CD4-positive, alpha-beta T cell treated with Interleukin-6 for 4 hours (primary cell): ENCODE measurements at regions not wholly inside any gene's neighbourhood (a gene's known extent, or its start where the extent isn't known, plus 50 kb on each side); places are given as distances from the start of the nearest gene placed in this dataset.
"Not testable (repeated sequence)": the region's sequence is repeated elsewhere in the genome, so short reads cannot be mapped to it uniquely, and the experiment has no call there.

Experiments used
- DNase-seq: peaks from one replicate; pipeline ENCODE4 v3.0.0-alpha.2; 2020; ENCODE audit warnings: mixed read lengths

DNA sequence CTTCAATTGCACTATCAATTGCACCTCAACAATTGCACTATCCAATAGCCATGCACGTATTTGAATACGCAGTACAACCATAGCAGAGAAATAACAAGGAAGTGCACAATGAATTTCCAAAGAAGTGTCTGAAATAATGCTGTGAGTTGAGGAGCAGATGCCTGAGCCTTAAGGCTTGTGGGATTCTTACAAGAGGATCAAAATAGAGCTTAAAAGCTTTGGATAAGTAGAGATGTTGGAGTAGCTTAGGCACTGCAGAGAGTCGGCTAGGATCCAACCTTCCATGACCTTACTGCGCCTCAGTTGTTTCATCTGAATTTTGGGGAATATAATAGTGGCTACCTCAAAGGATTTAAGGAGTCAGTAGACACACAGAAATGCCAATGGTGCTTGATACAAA, 196.1 kb upstream of the FLRT2 start:
- no peak for DNase-seq

DNA sequence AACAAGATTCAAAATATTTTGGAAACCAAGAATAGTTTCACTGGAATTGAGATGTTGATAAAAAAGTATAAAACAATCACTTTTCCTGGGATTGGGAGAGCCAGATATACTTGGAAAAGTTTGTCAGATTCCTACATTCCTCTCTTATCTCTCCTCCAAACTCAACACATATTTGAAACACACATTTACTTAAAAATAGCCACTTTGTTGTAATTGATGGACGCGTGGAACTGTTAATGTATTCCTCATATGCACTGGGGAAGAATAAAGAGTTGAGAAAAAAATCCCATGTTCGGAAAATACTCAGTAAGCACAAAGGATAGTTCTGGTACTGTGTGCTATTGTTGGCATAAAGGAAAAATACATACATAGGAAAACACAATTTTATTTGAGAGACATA, 195.6 kb upstream of the FLRT2 start:
- no peak for DNase-seq

DNA sequence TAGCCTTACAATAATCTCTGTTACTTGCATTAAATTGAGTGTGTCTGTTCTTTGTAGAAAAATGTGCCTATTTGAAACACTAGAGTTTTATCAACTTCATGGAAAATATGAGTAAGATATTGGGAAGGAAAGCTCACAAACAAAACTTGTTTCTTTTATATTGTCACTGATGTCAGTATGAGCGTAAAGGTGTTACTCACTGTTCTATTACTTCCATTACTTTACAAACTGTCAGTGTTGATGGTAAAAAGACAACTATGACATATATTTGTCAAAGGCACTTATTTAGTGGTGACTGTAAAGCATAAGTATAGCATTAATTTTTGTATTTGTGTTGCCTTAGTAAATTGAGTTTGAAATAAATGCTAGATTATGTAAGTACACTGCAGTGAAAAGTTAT, 193.7 kb upstream of the FLRT2 start:
- DNase-seq: no peak

DNA sequence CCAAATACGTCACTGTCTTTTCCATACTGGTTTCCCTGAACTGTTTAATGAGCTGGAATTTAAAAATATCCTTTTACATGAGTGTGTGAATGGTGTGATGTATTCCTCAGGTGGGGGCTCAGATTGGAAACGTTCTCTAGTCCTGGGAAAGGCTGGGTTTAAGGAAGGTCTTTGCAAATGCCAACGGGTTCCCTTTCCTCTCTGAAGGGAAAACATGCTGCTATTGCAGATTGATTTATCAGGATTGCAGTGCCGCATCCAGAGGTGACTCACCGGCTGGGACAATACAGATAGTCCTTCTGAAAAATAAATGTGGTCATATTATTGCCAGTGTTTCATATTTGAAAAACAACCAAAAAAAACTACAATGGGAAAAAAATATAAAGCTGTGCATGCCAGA, 193.1 kb upstream of the FLRT2 start:
- DNase-seq: no peak

DNA sequence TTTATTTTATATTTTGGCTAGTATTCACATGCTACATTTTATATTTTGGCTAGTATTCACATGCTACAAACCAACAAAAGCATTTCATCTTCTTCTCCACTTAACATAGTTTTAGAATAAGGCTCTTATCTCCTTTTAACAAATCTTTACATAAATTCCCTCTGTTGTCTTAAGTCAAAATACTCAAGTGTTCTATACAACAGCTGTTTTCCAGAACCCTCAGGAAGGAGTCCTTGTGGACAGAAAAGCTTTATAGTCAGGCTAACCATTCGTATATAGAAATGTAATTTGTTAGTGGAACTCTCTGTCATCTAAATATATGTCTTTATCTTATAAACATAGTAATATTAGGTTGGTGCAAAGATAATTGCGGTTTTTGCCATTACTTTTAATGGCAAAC, 191.0 kb upstream of the FLRT2 start:
- DNase-seq: no peak

DNA sequence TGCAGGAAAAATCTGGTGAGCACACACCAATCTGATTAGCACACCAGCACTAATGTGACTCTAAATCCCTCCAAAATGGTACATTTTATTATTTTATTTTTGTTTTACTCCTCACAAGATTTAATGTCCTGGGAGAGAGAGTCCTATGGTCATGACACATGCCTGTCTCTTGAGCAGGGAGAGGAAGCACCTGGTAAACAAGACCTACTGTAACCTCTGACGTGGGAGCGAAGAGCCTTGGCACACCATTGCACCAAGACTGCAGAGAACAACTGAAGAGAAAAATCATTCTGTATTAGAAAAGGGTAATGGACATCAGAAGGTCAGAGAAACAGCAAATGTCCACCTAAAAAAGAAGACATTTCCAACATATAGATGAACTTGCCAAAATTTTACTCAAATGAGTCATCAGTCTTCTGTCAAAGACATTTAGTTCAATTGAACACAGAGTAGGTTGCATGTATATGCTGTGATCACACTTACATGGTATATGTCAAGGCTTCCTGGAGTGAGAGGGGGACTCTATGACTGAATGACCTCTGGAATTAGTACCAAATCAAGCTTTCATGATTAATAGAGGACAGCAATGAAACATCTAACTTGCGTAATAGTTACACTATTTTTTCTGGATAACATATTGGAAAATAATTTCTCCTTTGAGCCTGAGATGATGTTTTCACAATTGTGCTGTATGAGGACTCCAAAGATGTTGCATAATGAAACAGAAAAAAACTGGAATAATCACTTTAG, 186.9 kb upstream of the FLRT2 start:
- DNase-seq: no peak

DNA sequence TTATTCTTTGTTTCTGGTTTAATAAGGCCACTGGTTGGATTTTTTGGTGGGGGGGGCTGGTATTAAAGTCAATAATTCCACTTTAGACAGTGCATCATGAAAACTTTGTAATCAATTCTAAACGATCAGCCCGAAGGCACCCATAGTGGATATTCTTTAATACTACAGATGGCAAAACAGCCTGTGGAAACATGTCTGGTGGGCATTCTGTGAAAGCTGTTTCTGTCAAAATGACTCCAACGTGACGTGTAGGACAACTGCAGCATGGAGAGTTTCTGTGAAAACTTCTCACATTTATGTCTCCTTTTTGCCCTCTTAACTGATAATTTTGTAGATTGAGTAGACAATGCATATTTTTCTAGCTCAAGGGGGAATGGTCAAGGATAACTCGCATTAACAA, 185.8 kb upstream of the FLRT2 start:
- DNase-seq: no peak

DNA sequence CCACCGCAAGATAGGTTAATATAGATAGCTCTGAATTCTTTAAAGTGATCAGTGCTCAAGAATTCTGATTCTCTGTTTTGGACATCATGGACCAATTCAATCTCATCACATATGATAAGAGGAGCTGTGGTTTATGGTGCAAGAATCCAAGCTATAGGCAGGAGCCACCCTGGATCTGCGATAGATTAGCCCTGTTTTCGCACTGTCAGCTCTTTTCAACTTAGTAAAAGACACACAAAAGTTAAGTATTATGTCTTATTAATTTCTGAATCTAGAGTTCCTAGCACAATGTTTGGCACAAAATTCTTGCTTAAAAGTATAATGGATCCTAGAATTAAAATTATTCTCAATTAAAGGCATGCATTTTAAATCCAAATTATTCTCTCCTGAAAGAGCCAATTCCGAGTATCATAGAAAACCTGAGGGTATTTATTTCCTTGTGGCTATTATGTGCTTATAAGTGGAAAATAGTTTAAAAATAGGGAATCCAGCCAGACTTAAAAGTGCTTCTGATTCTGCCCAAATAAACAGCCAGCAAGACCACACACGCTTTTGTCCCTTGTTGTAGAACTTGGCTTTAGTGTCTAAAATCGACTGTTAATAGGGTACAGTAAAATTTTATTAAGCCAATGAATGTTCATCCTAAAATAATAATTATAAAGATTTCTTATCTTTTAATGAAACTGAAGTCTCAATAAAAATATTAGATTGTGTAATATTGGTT, 184.9 kb upstream of the FLRT2 start:
- no peak for DNase-seq

DNA sequence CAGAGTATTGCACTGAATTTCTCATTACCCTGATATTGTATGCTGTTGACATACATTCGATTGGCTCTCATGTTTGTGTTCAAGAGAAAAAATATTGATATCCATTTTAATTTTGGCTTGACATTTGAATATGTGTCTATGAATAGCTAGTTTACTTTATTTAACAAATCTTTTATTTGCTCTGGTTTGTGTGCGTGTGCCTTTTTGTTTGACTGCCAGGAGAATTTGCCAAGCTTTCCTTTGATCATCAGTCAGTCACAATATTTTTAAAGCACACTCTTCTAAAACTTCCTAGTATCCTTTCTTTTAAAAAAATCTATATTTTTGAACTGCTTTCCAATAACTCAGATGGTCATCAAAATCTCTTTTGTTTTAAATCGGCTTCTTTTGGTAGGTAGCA, 179.3 kb upstream of the FLRT2 start:
- DNase-seq: no peak

DNA sequence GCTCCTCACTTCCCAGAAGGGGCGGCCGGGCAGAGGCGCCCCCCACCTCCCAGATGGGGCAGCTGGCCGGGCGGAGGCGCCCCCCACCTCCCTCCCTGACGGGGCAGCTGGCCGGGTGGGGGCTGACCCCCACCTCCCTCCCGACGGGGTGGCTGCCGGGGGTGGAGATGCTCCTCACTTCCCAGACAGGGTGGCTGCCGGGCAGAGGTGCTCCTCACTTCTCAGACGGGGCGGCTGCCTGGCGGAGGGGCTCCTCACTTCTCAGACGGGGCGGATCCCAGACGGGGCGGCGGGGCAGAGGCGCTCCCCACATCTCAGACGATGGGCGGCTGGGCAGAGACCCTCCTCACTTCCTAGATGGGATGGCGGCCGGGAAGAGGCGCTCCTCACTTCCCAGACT, 177.4 kb upstream of the FLRT2 start:
- not testable (repeated sequence) for DNase-seq

DNA sequence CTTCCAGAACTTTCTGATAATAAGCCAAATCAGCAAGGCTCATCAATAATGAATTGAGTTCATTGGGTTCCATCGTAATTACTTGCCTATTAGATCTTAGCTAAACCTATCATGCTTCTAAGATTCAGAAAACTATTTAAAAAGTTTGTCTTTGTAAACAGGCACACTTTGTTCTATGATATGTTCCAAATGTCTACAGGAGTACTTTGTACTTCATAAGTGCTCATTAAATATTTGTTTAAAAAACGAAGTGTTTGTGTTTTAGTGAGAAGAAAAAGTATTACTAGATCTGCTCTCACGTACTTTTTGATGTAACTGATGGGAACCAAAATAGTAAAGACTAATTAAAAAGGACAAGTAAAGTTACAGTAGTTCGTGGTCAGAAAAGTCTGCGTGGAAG, 172.8 kb upstream of the FLRT2 start:
- no peak for DNase-seq

DNA sequence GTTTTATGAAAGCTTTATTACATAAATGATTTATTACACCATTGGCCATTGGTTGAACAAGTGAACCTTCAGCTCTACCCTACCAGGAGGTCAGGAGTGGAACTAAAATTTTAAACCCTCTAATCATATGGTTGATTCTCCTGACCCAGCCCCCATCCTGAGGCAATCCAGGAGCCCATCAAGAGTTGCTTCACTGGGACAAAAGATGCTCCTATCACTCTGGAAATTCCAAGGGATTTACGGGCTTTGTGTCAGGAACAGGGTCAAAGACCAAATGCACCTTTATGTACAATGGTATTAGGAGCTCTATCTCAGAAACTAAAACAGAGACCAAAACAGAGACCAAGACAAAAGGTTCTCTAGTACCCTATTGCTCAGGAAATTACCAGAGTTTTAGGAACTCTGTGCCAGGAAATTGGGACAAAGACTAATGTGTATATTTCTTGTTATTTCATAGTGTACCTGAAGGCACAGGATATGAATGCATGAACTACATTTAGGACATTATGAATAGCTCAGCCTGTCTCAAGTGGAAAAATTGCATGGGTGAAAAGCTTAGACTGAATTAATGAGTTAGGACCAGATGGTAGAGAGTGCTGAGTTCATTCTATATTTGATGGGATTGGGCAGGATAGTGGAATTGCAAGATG, 171.7 kb upstream of the FLRT2 start:
- no peak for DNase-seq

DNA sequence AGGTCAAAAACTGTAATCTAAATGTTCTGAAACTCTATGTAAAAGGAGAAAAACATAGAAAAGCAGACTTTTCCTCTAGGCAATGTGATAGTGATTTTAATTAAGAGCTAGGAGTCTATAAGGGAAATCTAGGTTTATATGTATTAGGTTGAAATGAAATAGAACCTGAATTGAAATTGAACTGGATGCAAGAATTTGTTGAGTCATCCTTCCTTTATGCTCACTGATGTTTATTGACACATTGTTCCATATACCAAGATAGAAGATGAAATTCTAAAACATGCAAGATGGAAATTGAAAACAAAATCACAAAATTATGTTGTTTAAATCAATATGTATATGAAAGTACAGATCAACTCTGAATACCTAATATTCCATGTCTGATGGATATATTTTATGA, 170.4 kb upstream of the FLRT2 start:
- no peak for DNase-seq

DNA sequence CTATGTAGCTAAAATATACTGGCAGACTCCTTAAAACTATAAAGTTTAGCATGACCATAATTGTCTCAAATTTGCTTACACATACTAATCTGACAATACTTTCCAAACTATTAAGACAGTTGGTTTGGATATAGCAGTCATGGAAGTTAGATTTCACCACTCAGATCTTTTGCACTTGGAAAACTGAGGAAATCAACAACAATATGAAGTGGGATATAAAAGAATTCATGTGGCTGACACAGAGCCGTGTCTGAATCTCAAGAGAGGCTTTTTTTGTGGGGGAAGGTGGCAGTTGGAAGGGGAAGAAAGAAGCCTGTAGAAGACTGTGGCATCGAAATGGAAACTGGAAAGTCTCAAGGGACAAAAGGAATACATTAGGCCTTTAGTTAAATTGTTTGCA, 166.6 kb upstream of the FLRT2 start:
- DNase-seq: no peak

DNA sequence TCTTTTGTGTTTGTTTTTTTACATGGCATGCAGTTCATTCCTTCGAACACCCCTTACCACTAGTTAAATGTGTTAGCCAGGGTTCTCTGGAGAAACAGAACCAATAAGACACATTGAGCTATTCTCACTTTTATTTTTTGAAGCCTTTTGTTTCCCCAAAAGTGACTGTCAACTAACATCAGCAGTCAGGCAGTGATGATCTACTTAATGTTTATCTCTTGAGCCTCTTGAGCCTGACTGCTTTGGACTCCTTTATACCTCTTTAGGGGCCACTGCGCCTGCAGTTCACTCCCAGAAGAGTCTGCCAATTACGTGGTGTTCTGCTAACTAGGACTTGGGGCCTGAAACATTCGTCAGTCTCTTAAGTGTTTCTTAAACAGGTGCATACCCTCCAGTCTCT, 163.7 kb upstream of the FLRT2 start:
- no peak for DNase-seq

DNA sequence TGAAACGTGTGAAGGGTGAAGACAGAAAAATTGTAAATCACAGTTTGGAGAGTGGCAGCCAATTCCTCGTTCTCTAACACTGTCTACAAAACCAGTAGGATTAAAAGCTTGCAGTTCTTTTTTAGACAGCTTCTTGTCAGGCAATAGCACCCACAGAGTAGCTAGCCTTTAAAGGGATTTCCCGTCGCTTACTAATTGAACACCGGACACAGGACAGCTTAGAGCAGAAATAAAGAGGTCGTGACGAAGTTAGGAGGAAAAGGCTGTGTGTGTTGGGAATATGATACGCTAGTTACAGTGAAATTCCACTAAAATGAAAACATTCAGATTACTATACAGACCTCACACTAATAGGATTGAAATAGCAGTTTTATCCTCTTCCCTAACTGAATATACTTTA, 149.1 kb upstream of the FLRT2 start:
- DNase-seq: no peak

DNA sequence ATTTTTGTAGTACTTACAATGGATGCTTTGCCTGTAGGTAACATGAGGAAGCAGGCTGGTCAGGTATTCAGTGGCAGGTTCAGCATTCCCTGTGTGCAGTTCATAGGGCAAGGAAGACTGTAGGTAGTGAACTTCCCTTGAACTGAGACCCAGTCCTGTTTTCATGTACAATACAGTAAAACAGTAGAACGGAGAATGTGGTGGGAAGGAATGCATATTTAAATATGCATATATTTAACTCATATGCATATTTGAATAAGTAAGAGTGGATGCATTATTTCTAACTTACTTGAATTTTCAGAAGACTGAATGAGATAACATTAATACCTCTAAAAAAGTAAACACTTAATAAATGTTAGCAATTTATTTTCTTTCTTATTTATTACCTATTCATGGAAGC, 147.6 kb upstream of the FLRT2 start:
- no peak for DNase-seq

DNA sequence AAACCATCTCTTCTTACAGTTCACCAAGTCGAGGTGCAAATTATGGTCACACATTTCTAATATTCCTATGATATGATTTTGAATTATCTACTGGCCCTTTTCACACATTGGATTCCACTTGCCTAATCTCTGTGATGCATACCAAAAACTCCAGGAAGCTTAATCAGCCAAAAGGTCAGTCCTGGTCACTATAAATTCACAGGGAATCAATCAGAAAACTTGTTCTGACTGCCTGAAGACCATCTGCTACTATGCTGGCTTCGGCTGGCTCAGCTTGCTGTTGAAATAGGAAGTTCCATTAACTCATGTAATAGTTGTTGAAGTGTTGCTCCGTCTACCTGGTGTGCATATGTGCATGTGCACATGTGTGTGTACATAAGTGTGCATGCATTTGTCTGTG, 142.8 kb upstream of the FLRT2 start:
- no peak for DNase-seq

DNA sequence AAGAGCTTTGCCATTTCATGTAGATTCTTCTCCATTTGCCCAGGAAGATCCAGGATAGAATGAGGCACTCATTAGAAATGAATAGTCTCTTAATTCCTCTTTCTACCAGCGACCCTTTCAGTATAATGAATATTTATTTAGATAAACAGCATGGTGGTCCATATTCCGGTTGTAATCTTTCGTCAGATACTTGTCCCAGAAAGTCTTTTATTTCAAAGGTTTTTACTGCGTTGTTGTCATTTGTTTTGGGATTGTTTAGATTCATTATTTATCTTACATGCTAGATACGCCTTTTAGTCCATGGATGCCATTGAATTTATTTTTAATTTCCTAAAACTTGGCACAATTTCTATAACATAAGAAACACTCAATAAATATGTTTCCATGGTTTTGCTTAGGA, 139.7 kb upstream of the FLRT2 start:
- DNase-seq: no peak

DNA sequence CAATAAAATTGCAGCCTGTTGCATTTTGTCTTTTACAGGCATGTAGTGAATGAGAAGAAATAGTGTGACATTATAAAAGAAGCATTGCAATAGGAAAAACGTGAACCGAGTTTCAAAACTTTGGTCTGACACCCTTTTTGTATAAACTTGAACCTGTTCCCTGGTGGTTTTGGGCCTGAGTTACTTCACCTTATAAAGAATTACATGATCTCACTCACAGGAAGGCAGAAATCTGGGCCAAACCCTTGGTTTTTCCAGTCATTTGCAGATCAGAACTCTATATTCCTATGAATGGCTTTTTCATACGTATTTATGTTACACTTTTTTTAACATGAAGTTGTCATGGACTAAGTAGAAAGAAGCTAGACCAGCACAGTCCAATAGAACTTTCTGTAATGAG, 138.5 kb upstream of the FLRT2 start:
- DNase-seq: no peak

DNA sequence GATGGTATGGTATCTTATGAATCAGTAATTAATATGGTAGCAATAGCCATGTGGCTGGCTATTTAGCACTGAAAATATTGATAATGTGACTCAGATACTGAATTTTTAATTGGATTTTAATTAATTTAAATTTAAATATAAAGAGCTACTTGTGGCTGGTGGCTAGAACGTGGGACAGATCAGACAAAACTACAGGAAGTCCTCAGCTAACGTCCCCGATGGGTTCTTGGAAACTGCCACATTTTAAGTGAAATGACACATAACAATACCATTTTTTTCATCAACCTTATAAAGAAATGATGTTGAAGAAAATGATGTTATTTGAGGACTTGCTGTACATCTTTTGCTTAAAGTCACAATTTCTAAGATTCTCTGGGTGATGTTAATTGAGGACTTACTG, 138.1 kb upstream of the FLRT2 start:
- DNase-seq: no peak

DNA sequence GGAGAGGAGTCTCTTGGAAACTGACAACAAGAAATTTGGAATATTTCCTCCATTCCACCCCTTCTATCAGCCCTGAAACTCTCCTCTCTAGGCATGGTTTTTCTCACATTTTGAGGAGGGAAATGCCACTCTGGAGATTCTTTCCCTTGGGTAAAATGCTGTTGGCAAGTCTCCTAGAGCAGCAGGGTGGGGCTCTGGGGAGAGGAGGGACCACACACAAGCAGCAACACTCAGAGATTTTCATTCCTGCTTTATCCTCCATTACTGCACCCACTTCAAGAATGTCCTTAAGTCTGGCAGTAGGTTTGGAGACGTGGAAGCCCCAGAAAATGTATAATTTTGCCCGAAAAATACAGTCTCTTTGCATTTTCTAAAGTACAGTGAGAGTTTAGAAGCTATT, 130.8 kb upstream of the FLRT2 start:
- no peak for DNase-seq

DNA sequence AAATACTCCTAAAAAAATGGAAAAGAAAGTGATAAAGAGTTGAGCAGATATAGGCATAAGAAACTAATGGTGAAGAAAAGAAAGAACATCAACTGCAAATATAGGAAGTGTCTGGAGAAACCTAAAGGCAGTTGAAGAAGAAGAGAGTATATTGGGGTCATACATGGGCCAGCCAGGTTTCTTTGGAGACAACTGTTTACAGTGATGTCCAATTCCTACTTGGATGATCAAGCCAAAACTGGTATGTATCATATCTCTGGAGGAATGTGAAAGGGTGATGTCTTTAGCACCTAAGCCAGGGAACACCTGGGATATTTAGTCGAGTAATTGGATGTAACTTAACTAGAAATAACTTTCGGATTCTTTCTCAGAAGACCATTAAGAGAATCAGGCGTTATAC, 129.3 kb upstream of the FLRT2 start:
- DNase-seq: no peak

DNA sequence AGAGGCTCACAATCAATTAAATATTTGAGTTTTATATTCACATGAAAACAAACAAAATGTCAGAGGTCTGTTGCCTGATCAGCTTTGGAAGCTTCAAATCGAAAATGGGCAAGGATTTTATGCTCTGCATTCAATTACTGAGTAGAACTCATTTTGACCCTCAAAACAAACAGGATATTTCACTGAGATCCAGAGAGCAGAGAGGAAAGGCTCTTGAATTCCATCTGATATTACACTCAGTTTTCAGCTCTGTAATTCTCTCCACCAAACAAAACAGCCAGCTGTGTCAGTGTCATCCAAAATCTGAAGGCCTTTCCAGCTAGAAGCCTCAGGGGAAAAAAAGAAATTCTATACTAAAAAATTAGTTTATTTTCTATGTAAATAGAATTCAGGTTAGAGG, 128.6 kb upstream of the FLRT2 start:
- DNase-seq: no peak
